ENCODE measurements at regions not wholly inside any gene's neighbourhood (a gene's known extent, or its start where the extent isn't known, plus 50 kb on each side); places are given as distances from the start of the nearest gene placed in this dataset.
A peak's percentile ranks its signal among the peaks of the same experiment; 100 is the strongest.

- TF ChIP-seq CTCF (conservative IDR thresholded peaks at IDR 0.05) (peak; percentile 63), EZH2 (IDR thresholded peaks at IDR 0.05; ENCODE audit: low read depth) (no peak)
Measured at GRCh38 chr6:43951063-43951755, 176.0 kb downstream of the MRPL14 start.

Data from PC-9 (cell line).